ENCODE measurements at regions not wholly inside any gene's neighbourhood (a gene's known extent, or its start where the extent isn't known, plus 50 kb on each side); places are given as distances from the start of the nearest gene placed in this dataset.

- no peak overlapping the region for H3K27ac ChIP-seq
- no peaks in the 10 kb centered on the region for H3K4me1 ChIP-seq
- intact Hi-C loops (cut with DNase I): no loop called here
- no peaks in the 10 kb centered on the region for H3K9me3 ChIP-seq
- TF ChIP-seq POLR2A (IDR thresholded peaks at IDR 0.05) (no peak), CTCF (IDR thresholded peaks at IDR 0.05) (no peak), POLR2AphosphoS5 (IDR thresholded peaks at IDR 0.05; ENCODE audit: insufficient read depth in 1 of 2, low read depth in 1 of 2) (no peak)
- no peaks in the 10 kb centered on the region for H3K27me3 ChIP-seq
- no peaks in the 10 kb centered on the region for H3K36me3 ChIP-seq
- H3K4me3 ChIP-seq: no peak overlapping the region
- no peak for DNase-seq (ENCODE audit: extremely low spot score in 2 of 2)
These were observed 280.2 kb downstream of the KCNJ3 start for GRCh38 chr2:154978710-154979109.

GRCh38 chr2:154978244-154978643, 279.7 kb downstream of the KCNJ3 start:
- H3K27me3 ChIP-seq: no peaks in the 10 kb centered on the region
- H3K4me3 ChIP-seq: no peak overlapping the region
- intact Hi-C loops (cut with DNase I): no loop called here
- no peak for DNase-seq (ENCODE audit: extremely low spot score in 2 of 2)
- no peaks in the 10 kb centered on the region for H3K9me3 ChIP-seq
- no peaks in the 10 kb centered on the region for H3K4me1 ChIP-seq
- TF ChIP-seq POLR2A (IDR thresholded peaks at IDR 0.05): no peak
- no peak for TF ChIP-seq CTCF (IDR thresholded peaks at IDR 0.05)
- TF ChIP-seq POLR2AphosphoS5 (IDR thresholded peaks at IDR 0.05; ENCODE audit: insufficient read depth in 1 of 2, low read depth in 1 of 2): no peak
- no peaks in the 10 kb centered on the region for H3K36me3 ChIP-seq
- H3K27ac ChIP-seq: no peak overlapping the region

- no peaks in the 10 kb centered on the region for H3K4me1 ChIP-seq
- H3K4me3 ChIP-seq: no peak overlapping the region
- TF ChIP-seq POLR2A (IDR thresholded peaks at IDR 0.05): no peak
- TF ChIP-seq POLR2AphosphoS5 (IDR thresholded peaks at IDR 0.05; ENCODE audit: insufficient read depth in 1 of 2, low read depth in 1 of 2): no peak
- TF ChIP-seq CTCF (IDR thresholded peaks at IDR 0.05): no peak
- H3K9me3 ChIP-seq: no peaks in the 10 kb centered on the region
- no peak for DNase-seq (ENCODE audit: extremely low spot score in 2 of 2)
- H3K27me3 ChIP-seq: no peaks in the 10 kb centered on the region
- no peaks in the 10 kb centered on the region for H3K36me3 ChIP-seq
- intact Hi-C loops (cut with DNase I): no loop called here
- H3K27ac ChIP-seq: no peak overlapping the region
These were observed 275.5 kb downstream of the KCNJ3 start for GRCh38 chr2:154974041-154974440.

GRCh38 chr2:154963511-154963910, 265.0 kb downstream of the KCNJ3 start:
- no peaks in the 10 kb centered on the region for H3K36me3 ChIP-seq
- H3K27me3 ChIP-seq: no peaks in the 10 kb centered on the region
- no peaks in the 10 kb centered on the region for H3K9me3 ChIP-seq
- H3K4me3 ChIP-seq: no peak overlapping the region
- no peak for DNase-seq (ENCODE audit: extremely low spot score in 2 of 2)
- intact Hi-C loops (cut with DNase I): no loop called here
- TF ChIP-seq POLR2A (IDR thresholded peaks at IDR 0.05) (no peak), CTCF (IDR thresholded peaks at IDR 0.05) (no peak), POLR2AphosphoS5 (IDR thresholded peaks at IDR 0.05; ENCODE audit: insufficient read depth in 1 of 2, low read depth in 1 of 2) (no peak)
- no peaks in the 10 kb centered on the region for H3K4me1 ChIP-seq
- H3K27ac ChIP-seq: no peak overlapping the region

GRCh38 chr2:154961676-154962075, 263.2 kb downstream of the KCNJ3 start:
- Histone ChIP-seq H3K27ac (no peak overlapping the region), H3K9me3 (no peaks in the 10 kb centered on the region), H3K27me3 (no peaks in the 10 kb centered on the region), H3K4me1 (no peaks in the 10 kb centered on the region), H3K36me3 (no peaks in the 10 kb centered on the region), H3K4me3 (no peak overlapping the region)
- intact Hi-C loops (cut with DNase I): no loop called here
- DNase-seq (ENCODE audit: extremely low spot score in 2 of 2): no peak
- TF ChIP-seq POLR2AphosphoS5 (IDR thresholded peaks at IDR 0.05; ENCODE audit: insufficient read depth in 1 of 2, low read depth in 1 of 2): no peak
- TF ChIP-seq CTCF (IDR thresholded peaks at IDR 0.05): no peak
- TF ChIP-seq POLR2A (IDR thresholded peaks at IDR 0.05): no peak
